Ectodermal cell (in vitro differentiated cells): ENCODE measurements at regions not wholly inside any gene's neighbourhood (a gene's known extent, or its start where the extent isn't known, plus 50 kb on each side); places are given as distances from the start of the nearest gene placed in this dataset.
"Not testable (repeated sequence)": the region's sequence is repeated elsewhere in the genome, so short reads cannot be mapped to it uniquely, and the experiment has no call there.

ENCODE experiments used
- H3K27ac ChIP-seq: 2 replicates; pipeline ENCODE4 v1.7.0; 2013; ENCODE audit warnings: mild to moderate bottlenecking, low read depth, low read length; ENCODE audit not compliant: insufficient read depth, poor library complexity, severe bottlenecking
- H3K27me3 ChIP-seq: 2 replicates; pipeline ENCODE4 v1.7.0; 2013; ENCODE audit warnings: mild to moderate bottlenecking, low read length; ENCODE audit not compliant: insufficient read depth, control insufficient read depth, poor library complexity, severe bottlenecking
- H3K36me3 ChIP-seq: one replicate; pipeline ENCODE4 v1.7.0; 2013; ENCODE audit warnings: low read length; ENCODE audit not compliant: control insufficient read depth, insufficient read depth
- H3K4me1 ChIP-seq: one replicate; pipeline ENCODE4 v1.7.0; 2013; ENCODE audit warnings: low read length; ENCODE audit not compliant: control insufficient read depth, insufficient read depth
- H3K4me3 ChIP-seq: 2 replicates; pipeline ENCODE4 v1.7.0; 2013; ENCODE audit warnings: low read depth, low read length, control low read depth; ENCODE audit not compliant: insufficient read depth
- H3K9me3 ChIP-seq: 2 replicates; pipeline ENCODE4 v1.7.0; 2013; ENCODE audit warnings: mild to moderate bottlenecking, low read length, moderate library complexity; ENCODE audit not compliant: control insufficient read depth
- WGBS, 2 experiments: methylation state at CpG; one replicate each; pipeline ENCODE4 v1.1.7; 2013; ENCODE audit warnings: missing lambda C conversion rate in 2 of 2; 5-methylcytosine and 5-hydroxymethylcytosine counted together

- no peaks in the 10 kb centered on the region for H3K9me3 ChIP-seq
- 100% methylated on average over 2 of the region's 2 CpGs for WGBS, 2 experiments
- H3K27ac ChIP-seq: no peak overlapping the region
- H3K4me1 ChIP-seq: no peaks in the 10 kb centered on the region
- H3K27me3 ChIP-seq: no peaks in the 10 kb centered on the region
- no peaks in the 10 kb centered on the region for H3K36me3 ChIP-seq
- H3K4me3 ChIP-seq: no peak overlapping the region
Observed at GRCh38 chr12:127161466-127161865, 1105.5 kb upstream of the TMEM132C start.

- Histone ChIP-seq H3K4me1 (no peaks in the 10 kb centered on the region), H3K27ac (no peak overlapping the region), H3K27me3 (no peaks in the 10 kb centered on the region), H3K36me3 (no peaks in the 10 kb centered on the region), H3K9me3 (no peaks in the 10 kb centered on the region), H3K4me3 (no peak overlapping the region)
- 85 to 98% methylated on average over 1 to 2 of the region's 2 CpGs for WGBS, 2 experiments
Observed at GRCh38 chr12:127162307-127162706, 1104.7 kb upstream of the TMEM132C start.

GRCh38 chr12:127162902-127163301 is 1104.1 kb upstream of the TMEM132C start:
- WGBS, 2 experiments: 88 to 92% methylated on average over 1 of the region's 1 CpG
- H3K36me3 ChIP-seq: no peaks in the 10 kb centered on the region
- H3K27me3 ChIP-seq: no peaks in the 10 kb centered on the region
- no peaks in the 10 kb centered on the region for H3K4me1 ChIP-seq
- H3K4me3 ChIP-seq: no peak overlapping the region
- no peaks in the 10 kb centered on the region for H3K9me3 ChIP-seq
- H3K27ac ChIP-seq: no peak overlapping the region

GRCh38 chr12:127165567-127166392 is 1101.2 kb upstream of the TMEM132C start:
- no peaks in the 10 kb centered on the region for H3K27me3 ChIP-seq
- no peaks in the 10 kb centered on the region for H3K4me1 ChIP-seq
- 6 to 7% methylated on average over 69 of the region's 69 CpGs for WGBS, 2 experiments
- H3K4me3 ChIP-seq: peak overlapping the region; percentile 22
- no peaks in the 10 kb centered on the region for H3K9me3 ChIP-seq
- H3K27ac ChIP-seq: peak overlapping the region; percentile 50
- no peaks in the 10 kb centered on the region for H3K36me3 ChIP-seq

- Histone ChIP-seq H3K27me3 (no peaks in the 10 kb centered on the region), H3K36me3 (no peaks in the 10 kb centered on the region), H3K9me3 (no peaks in the 10 kb centered on the region), H3K27ac (no peak overlapping the region), H3K4me1 (no peaks in the 10 kb centered on the region), H3K4me3 (no peak overlapping the region)
- 91 to 92% methylated on average over 15 of the region's 15 CpGs for WGBS, 2 experiments
Observed at GRCh38 chr12:127169321-127170181, 1097.4 kb upstream of the TMEM132C start.

- WGBS, 2 experiments: 66 to 69% methylated on average over 7 of the region's 7 CpGs
- Histone ChIP-seq H3K36me3 (no peaks in the 10 kb centered on the region), H3K9me3 (no peaks in the 10 kb centered on the region), H3K4me1 (no peaks in the 10 kb centered on the region), H3K27ac (no peak overlapping the region), H3K4me3 (no peak overlapping the region), H3K27me3 (no peaks in the 10 kb centered on the region)
Observed at GRCh38 chr12:127170226-127171180, 1096.5 kb upstream of the TMEM132C start.

GRCh38 chr12:127172861-127173260 is 1094.1 kb upstream of the TMEM132C start:
- no peak overlapping the region for H3K27ac ChIP-seq
- H3K4me3 ChIP-seq: no peak overlapping the region
- peaks cover 8% of the 10 kb centered on the region for H3K9me3 ChIP-seq
- H3K27me3 ChIP-seq: no peaks in the 10 kb centered on the region
- 89 to 99% methylated on average over 4 of the region's 4 CpGs for WGBS, 2 experiments
- no peaks in the 10 kb centered on the region for H3K36me3 ChIP-seq
- H3K4me1 ChIP-seq: no peaks in the 10 kb centered on the region

- not testable (repeated sequence) for H3K4me3 ChIP-seq, H3K27me3 ChIP-seq, H3K36me3 ChIP-seq, H3K4me1 ChIP-seq, H3K27ac ChIP-seq
- H3K9me3 ChIP-seq: peaks cover 11% of the 10 kb centered on the region
- 94 to 100% methylated on average over 1 of the region's 1 CpG for WGBS, 2 experiments
Observed at GRCh38 chr12:127173971-127174370, 1093.0 kb upstream of the TMEM132C start.

- Histone ChIP-seq H3K27ac (no peak overlapping the region), H3K4me3 (no peak overlapping the region), H3K9me3 (peaks cover 11% of the 10 kb centered on the region), H3K4me1 (no peaks in the 10 kb centered on the region), H3K27me3 (no peaks in the 10 kb centered on the region), H3K36me3 (no peaks in the 10 kb centered on the region)
- 90 to 93% methylated on average over 6 of the region's 6 CpGs for WGBS, 2 experiments
Observed at GRCh38 chr12:127174881-127175280, 1092.1 kb upstream of the TMEM132C start.
